ENCODE measurements at regions not wholly inside any gene's neighbourhood (a gene's known extent, or its start where the extent isn't known, plus 50 kb on each side); places are given as distances from the start of the nearest gene placed in this dataset.

- H3K27me3 Mint-ChIP-seq (ENCODE audit: low read depth), result no peaks in the 10 kb centered on the region
- H3K9me3 Mint-ChIP-seq, result no peaks in the 10 kb centered on the region
- no peak overlapping the region for H3K27ac Mint-ChIP-seq (ENCODE audit: unreplicated experiment)
- no peak overlapping the region for H3K4me3 Mint-ChIP-seq
- no peak for TF ChIP-seq CTCF (conservative IDR thresholded peaks at IDR 0.05)
- H3K4me1 Mint-ChIP-seq, result no peaks in the 10 kb centered on the region
- H3K36me3 Mint-ChIP-seq (ENCODE audit: low read depth), result no peaks in the 10 kb centered on the region
- no peak for DNase-seq (ENCODE audit: low read depth, low spot score)
Observed at GRCh38 chr21:27369234-27369633, 402.3 kb upstream of the ADAMTS5 start.

GRCh38 chr21:27366646-27367235 is 399.9 kb upstream of the ADAMTS5 start:
- H3K27ac Mint-ChIP-seq (ENCODE audit: unreplicated experiment), result no peak overlapping the region
- DNase-seq (ENCODE audit: low read depth, low spot score), result no peak
- H3K27me3 Mint-ChIP-seq (ENCODE audit: low read depth), result no peaks in the 10 kb centered on the region
- no peaks in the 10 kb centered on the region for H3K36me3 Mint-ChIP-seq (ENCODE audit: low read depth)
- no peak for TF ChIP-seq CTCF (conservative IDR thresholded peaks at IDR 0.05)
- no peaks in the 10 kb centered on the region for H3K9me3 Mint-ChIP-seq
- no peaks in the 10 kb centered on the region for H3K4me1 Mint-ChIP-seq
- H3K4me3 Mint-ChIP-seq, result no peak overlapping the region

GRCh38 chr21:27366036-27366435 is 399.1 kb upstream of the ADAMTS5 start:
- no peaks in the 10 kb centered on the region for H3K4me1 Mint-ChIP-seq
- no peak overlapping the region for H3K27ac Mint-ChIP-seq (ENCODE audit: unreplicated experiment)
- TF ChIP-seq CTCF (conservative IDR thresholded peaks at IDR 0.05), result no peak
- DNase-seq (ENCODE audit: low read depth, low spot score), result no peak
- no peaks in the 10 kb centered on the region for H3K9me3 Mint-ChIP-seq
- no peaks in the 10 kb centered on the region for H3K36me3 Mint-ChIP-seq (ENCODE audit: low read depth)
- H3K4me3 Mint-ChIP-seq, result no peak overlapping the region
- no peaks in the 10 kb centered on the region for H3K27me3 Mint-ChIP-seq (ENCODE audit: low read depth)

- no peak overlapping the region for H3K27ac Mint-ChIP-seq (ENCODE audit: unreplicated experiment)
- H3K4me3 Mint-ChIP-seq, result no peak overlapping the region
- H3K9me3 Mint-ChIP-seq, result no peaks in the 10 kb centered on the region
- H3K4me1 Mint-ChIP-seq, result no peaks in the 10 kb centered on the region
- H3K27me3 Mint-ChIP-seq (ENCODE audit: low read depth), result no peaks in the 10 kb centered on the region
- no peaks in the 10 kb centered on the region for H3K36me3 Mint-ChIP-seq (ENCODE audit: low read depth)
- no peak for DNase-seq (ENCODE audit: low read depth, low spot score)
- TF ChIP-seq CTCF (conservative IDR thresholded peaks at IDR 0.05), result no peak
Observed at GRCh38 chr21:27365394-27365793, 398.5 kb upstream of the ADAMTS5 start.

- Mint-ChIP-seq H3K4me1 (no peaks in the 10 kb centered on the region), H3K9me3 (no peaks in the 10 kb centered on the region), H3K27me3 (ENCODE audit: low read depth) (no peaks in the 10 kb centered on the region), H3K4me3 (no peak overlapping the region), H3K36me3 (ENCODE audit: low read depth) (no peaks in the 10 kb centered on the region), H3K27ac (ENCODE audit: unreplicated experiment) (no peak overlapping the region)
- DNase-seq (ENCODE audit: low read depth, low spot score), result no peak
- no peak for TF ChIP-seq CTCF (conservative IDR thresholded peaks at IDR 0.05)
Observed at GRCh38 chr21:27363719-27364477, 397.0 kb upstream of the ADAMTS5 start.

Data from neural crest cell (in vitro differentiated cells).